ENCODE measurements at regions not wholly inside any gene's neighbourhood (a gene's known extent, or its start where the extent isn't known, plus 50 kb on each side); places are given as distances from the start of the nearest gene placed in this dataset.
"Not testable (repeated sequence)": the region's sequence is repeated elsewhere in the genome, so short reads cannot be mapped to it uniquely, and the experiment has no call there.

DNA sequence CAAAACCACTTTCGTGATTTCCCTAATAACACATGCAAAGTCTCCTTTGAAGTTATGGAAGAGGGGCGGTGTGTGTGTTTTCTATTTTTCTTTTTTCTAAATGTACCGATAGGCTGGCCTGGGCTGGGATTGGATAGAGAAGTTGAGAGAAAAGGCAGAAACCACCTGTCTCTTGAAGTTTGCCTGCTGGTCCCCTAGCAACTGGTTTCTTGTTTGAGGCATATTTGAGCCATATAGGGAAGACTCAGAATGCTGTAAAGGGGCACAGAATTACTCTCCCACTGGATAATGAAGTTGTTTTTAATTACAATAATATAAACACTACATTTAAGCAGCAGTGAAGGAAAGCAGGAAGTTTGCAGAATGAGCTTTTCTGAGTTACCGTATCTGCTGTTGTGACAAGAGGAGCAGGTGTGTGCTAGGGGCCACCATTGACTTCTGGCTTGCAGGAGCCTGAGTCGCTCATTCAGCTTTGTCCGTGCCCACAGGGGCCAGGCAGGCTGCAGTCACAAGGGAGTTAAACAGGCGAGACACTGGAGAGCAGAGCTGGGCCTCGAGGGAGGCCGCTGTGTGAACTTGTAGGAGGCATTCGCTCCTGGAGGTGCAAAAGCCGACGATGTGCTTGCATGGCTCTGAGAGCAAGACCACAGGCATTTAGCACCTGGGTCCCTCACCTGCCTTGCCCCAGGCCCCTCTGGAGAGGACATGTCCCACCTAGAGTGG lies 173.8 kb upstream of the RGS6 start:
- DNase-seq, result no peak

DNA sequence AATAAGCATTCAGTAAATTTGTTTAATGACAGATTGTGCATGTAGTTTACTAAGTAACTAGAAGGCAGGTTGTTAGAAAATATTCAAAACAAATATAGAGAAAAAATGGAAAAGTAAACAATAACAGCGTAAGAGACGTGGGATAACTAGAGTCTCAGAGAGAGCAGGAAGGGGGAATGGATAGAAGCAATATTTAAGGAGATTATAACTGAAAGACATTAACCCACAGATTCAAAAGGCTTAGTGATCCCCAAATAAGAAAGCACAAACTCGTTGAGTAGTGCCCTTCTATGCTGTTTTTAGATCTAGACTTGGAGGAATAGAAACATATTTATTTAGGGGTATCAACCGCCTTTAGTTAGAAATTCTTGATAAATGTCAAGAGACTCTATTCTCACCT lies 169.7 kb upstream of the RGS6 start:
- no peak for DNase-seq

DNA sequence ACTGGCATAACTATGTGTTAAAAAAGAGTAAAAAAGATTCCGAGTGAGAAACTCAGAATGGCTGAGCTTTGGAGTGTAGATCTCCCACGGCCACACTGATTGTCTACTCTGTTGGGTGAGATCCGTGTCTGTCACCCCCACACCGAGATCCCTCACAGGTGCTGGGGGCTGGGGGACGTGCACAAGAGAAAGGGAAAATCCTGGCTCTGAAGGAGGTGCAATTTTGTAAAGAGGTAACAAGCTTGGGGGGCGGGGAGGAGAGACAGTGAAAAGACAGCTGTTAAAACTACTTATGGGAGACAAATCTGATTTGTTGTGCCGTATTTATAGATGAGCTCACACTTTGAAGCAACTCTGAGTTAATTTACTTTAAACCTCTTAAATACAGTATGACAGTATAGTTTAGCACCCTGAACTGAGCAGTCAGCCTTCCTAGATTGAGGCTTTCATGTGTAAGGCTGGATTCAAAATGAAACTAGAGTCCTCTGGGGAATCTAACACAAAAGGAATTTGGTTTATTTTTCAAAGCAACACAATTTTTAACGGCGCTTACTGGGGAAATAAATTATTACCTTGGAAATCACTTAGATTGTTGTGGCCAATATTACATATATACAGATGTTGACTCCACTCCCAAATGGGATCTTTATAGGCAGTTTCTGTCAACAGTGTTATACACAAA lies 167.4 kb upstream of the RGS6 start:
- no peak for DNase-seq

DNA sequence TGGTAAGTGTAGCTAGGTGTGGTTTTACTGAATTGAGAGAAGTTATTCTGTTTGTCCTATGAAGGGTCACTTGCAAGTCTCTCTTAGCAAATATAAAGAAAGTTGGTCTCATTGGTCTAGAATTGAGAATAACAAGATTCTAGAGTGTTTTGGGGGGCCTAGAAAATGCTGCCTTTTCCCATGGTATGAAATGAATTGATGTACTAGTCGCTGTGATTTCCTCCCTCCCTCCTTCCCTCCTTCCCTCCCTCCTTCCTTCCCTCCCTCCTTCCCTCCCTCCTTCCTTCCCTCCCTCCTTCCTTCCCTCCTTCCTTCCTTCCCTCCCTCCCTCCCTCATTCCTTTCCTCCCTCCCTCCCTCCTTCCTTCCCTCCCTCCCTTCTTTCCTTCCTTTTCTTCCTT lies 166.7 kb upstream of the RGS6 start:
- no peak for DNase-seq

DNA sequence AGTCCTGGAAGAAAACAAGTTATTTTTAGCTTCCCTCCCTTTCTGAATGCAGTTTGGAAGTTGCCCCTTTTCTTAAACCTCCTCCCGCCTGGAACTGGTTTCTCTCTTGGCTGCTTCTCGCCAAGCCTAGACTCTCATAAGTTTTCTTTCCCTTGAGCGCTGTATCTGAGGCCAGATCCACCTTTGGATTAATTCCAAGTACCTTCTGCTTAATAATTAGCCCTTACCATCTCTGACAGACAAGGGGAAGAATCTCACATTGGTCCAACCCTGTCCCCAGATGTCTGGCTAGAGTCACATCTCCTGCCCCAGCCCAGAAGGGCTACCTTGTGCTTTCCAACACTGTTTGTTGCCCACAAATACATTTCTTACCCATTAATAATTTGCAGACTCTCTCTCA lies 161.8 kb upstream of the RGS6 start:
- no peak for DNase-seq

DNA sequence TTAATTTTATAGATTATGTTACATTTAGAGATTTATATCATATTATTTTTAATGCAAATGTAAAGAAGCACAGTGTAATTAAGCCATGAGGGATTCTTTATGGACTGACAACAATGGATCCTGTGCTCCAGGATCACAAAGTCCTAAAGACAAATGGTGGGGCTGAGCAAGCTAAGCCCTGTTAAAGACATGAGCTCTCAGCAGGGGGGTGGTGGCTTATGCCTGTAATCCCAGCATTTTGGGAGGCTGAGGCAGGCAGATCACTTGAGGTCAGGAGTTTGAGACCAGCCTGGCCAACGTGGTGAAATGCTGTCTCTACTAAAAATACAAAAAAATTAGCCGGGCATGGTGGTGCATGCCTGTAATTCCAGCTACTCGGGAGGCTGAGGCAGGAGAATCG lies 160.8 kb upstream of the RGS6 start:
- DNase-seq, result not testable (repeated sequence)

DNA sequence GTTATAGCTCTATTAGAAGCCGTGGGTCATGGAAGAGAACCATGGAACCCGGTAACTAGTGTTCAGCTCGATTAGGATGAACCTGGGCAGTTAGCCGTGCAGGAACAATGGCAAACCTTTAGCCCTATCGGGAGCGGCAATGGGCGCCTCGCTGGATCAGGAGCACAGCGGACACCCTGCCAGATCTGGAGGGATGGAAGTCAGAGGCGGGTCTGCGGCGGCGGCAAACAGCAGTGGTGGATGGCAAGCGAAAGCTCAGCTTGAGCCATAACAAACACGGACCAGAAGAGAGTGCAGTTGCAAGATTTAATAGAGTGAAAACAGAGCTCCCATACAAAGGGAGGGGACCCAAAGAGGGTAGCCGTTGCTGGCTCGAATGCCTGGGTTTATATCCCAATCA lies 160.2 kb upstream of the RGS6 start:
- not testable (repeated sequence) for DNase-seq

DNA sequence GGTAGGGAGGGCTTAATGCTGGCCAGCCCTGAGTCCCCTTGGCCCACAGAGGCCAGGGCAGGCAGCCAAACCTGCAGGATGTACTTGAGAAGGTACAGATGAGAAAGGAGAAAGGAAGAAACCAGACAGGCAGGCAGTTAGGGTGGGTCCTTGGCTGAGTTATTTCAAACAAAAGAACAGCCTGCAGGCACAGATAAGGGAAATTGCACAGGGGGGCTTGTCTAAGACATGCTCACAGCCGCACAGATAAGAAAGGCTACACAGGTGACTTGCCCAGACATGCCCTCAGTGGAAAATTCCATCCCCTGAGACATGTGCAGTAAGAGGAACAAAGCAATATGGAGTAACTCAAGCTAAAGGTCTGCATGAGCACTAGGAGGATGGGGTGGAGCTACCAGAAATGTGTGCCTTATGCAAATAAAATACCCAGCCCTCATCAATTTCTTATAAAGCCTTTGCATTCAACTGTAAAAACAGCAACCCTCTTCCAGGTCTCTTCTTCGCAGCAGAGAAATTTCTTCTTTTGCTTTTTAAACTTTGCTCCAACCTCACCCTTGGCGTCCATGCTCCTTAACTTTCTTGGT lies 158.2 kb upstream of the RGS6 start:
- no peak for DNase-seq

DNA sequence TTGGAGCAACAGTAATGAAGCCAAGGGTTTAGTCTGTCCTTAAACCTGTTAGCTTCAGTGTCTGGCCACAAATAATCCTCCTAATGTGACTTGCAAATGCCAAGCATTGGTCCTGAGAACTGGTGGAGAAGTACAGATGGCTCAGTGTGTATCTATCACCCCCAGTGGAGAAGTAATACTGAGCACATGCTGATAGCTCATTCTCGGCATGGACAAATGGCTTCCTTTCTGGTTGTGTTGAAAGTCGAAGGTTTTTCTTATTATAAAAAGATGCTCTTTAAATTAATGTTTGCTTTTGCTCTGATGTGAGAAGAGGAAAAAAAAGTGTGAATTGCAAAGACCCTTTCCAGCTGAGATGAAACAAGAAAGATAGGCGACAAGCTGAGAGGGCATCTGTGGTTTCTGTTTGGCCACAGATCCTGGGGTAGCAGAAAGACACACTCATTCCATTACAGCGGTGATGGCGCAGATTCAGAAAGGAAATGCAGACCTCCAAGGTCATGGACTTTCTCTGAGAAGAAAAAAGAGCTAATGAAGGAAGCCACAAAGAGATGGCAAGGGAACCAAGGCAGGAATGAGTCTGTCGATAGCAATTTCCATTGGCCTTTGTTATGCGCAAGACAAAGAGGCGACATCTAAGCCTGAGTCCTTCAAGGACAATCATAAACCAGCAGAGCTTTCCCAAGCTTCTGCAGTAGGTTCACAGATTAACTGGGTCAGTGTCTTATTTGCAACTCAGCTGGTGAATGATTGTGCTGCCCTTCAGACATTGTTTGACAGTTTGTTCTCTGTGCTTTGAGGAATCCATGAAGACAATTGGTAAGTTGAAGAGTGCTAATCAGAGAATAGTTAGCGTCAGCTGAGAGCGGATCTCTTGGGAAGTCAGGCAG lies 155.5 kb upstream of the RGS6 start:
- no peak for DNase-seq

DNA sequence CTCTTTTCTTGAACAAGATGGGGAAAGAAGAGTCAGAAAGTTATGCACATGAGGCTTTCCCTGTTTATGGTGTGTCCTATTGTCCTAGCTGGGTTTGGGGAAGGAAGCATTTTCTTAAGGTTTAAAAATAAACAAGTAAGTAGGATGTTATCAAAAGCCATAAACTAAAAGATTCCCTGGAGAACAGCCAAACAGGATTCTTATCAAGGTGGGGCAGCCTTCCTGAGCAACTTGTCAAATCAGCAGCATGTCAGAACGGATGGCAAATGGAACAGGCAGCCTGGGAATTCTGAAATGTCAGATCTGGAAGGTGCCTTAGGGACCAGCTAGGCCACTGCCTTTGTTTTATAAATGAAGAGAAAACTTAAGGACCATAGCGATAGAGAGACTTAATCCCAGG lies 152.2 kb upstream of the RGS6 start:
- no peak for DNase-seq

DNA sequence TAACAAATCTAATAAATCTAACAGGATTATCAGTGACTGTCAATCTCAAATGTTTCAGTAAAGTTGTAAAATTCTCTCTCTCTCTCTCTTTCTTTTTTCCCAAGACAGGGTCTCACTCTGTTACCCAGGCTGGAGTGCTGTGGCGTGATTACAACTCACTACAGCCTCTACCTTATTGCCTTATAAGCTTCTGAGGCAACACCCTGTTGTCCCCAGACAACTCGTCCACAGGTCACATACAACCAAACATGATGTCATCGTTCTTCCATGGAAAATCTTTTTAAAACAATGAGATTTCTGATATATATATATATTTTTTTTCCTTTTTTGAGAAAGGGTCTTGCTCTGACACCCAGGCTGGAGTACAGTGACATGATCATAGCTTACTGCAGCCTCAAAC lies 151.4 kb upstream of the RGS6 start:
- no peak for DNase-seq

DNA sequence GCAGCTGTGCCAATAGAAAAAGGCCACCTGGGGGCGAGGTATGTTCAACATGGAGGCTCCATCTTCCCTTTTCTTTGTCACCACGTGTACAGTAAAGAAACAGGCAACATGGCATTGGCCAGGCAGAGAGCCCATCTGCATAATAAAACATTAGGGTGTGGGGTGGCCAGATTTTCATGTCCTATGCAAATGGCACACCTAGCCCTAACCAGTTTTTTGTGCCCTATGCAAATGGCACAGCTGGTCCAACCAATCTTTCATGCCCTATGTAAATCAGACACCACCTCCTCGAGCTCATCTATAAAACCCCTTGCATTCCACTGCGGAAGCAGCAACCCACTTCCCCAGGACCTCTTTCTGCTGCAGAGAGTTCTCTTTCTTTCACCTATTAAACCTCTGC lies 149.1 kb upstream of the RGS6 start:
- DNase-seq, result no peak

DNA sequence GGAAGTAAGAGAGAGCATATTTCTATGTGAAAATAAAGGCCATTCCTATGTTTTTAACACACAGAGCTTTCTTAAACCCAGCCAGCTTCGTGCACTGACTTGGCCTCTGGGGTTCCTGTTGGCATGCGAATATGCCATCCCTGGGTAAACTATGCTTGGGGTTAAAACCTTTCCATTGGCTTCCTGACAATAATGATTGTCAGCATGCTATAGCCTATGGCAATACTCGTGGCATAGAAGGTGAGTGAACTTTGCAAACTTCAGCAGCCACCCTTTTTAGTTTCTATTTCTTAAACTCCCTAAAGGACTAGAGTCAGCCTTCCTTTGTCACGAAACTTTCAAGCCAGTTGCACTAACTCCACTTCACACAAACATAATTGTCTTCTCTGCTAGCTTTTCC lies 148.4 kb upstream of the RGS6 start:
- DNase-seq, result no peak

DNA sequence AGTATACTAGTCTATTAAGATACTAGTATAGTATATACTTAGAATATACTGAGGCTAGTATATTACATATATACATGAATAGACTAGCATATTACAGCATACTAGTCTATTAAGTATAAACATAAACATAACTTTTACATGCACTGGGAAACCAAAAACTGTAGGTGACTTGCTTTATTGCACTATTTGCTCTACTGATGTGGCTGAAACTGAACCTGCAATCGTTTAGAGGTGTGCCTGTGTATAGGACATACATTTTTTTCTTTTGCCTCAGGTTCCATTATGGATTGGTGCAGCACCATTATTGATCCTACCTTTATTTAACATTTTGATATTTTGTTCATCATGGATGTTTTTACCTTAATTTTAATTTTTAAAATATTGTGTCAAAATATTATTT lies 143.2 kb upstream of the RGS6 start:
- DNase-seq, result no peak

DNA sequence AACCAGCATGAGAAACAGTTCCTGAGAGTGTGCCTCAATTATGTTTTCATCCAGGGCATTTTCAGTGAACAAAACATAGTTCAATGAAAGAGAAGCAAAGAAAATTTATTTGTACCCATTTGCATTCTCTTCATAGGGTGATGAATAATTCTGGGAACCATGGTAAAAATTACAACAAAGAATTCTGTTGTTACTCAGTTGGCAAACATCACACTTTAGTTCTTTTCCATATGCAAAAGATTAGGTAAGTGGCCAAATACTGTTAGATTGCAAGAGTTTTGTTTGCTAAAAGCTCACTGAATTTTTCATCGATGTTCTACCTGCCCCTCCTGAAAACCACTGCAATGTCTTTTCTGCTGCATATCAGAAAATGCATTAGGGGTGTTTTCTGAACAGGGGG lies 132.4 kb upstream of the RGS6 start:
- DNase-seq, result no peak

DNA sequence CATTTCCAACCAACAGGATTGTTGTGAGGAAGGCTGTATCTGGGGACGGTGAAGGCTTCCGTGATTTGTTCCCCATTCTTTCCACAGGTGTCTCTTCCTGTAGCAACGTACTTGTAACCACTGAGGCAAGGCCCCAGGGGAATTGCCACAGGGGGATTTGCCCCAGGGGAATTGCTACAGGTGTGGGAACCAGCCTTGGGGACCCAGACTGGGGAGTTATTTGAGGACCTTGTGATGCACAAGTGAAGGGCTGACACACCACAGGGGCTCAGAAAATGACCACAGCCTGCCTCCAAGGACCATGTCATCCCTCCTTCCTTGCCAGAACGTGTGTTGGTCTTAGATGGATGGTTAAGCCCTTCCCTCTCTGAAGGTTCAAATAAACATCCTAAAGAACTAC lies 131.4 kb upstream of the RGS6 start:
- DNase-seq, result no peak

DNA sequence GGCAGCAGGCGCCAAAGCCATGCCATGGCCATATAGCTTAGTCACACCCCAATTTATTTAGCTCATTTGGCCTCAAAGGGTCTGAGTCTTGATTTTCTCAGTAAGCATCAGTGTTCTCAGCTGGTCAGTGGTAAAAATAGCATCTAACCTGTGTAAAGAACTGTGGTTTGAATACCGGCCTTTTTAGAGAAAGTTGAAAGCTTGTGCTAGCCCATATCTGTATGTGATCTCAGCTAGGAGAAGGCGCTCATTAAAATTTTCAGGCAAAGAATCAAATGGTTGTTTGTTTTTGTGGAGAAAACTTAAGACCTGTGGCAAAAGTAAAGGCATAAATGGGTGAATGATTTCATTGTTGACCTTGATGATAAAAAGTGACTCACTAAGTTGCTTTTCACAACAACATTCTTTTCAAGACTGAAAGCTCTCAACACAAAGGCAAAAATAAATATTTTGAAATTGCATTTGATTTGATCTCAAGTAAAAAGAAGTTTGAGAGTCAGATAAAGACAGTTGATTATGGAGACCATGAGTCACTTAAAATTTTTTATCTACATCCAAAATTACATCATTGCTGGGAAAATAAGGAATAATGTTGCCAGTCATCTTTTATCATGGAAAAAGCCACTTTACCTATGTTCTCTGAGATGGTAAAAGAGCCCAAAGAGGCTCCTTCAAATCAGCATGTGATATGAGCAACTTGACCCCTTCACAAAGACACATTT lies 128.5 kb upstream of the RGS6 start:
- DNase-seq, result no peak

DNA sequence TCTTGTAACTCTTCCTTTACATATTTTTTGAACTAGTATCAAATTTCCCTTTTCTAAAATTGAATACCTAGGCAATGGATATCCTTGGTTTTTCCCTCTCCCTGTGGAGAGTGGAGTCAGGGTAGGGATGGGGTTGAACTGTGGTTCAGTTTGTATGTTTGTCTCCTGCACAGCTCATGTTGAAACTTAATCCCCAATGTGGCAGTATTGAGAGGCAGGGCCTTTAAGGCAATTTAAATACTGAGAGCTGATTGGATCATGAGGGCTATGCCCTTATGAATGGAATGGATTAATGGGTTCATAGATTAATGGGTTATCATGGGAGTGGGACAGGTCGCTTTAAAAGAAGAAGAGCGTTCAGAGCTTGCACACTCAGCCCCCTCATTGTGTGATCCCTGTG lies 127.2 kb upstream of the RGS6 start:
- DNase-seq, result no peak

DNA sequence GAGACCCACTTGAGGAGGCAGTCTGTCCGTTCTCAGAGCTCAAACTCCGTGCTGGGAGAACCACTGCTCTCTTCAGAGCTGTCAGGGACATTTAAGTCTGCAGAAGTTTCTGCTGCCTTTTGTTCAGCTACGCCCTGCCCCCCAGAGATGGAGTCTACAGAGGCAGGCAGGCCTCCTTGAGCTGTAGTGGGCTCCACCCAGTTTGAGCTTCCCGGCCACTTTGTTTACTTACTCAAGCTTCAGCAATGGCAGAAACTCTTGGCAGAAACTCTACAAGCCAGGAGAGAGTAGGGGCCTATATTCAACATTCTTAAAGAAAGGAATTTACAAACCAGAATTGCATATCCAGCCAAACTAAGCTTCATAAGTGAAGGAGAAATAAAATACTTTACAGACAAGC lies 125.2 kb upstream of the RGS6 start:
- not testable (repeated sequence) for DNase-seq

DNA sequence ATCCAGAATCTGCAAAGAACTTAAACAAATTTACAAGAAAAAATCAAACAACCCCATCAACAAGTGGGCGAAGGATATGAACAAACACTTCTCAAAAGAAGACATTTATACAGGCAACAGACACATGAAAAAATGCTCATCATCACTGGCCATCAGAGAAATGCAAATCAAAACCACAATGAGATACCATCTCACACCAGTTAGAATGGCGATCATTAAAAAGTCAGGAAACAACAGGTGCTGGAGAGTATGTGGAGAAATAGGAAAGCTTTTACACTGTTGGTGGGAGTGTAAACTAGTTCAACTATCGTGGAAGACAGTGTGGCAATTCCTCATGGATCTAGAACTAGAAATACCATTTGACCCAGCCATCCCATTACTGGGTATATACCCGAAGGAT lies 121.4 kb upstream of the RGS6 start:
- DNase-seq, result not testable (repeated sequence)

DNA sequence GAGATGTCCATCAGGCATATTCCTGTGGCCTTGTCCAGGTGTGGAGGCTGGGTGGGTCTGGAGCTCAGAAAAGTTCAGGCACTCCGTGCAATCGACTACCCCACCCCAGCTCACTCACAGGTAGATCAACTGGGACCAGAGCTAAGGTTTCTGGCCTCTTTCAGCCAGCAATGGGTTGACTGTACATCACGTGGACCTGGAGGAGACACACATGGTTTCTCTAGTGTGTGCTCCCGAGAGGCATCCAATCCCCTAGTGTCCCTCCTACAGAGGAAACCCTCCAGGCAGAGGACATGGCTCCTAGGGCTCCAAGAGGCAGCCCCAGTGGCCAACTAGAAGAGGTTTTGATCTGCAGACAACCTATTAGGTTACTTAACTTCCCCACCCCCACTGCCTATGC lies 119.5 kb upstream of the RGS6 start:
- no peak for DNase-seq

DNA sequence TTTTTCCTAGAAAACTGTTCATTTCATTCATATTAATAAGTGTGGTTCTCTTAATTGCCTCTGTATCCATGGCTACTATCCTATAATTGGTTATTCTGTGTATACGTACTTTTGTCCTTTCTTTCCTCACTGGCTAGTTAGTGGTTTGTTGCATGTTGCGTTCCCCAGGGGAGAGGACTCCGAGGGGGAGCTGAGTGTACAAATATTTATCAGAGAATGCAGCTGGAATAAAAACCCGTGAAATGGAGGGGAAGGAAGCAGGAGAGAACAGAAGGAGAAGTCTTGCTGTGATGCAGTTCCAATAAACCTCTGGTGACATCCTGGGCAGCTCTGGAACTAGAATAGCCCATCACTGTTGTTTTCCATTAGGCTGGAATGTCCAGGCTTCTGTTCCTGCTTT lies 117.1 kb upstream of the RGS6 start:
- DNase-seq, result no peak

DNA sequence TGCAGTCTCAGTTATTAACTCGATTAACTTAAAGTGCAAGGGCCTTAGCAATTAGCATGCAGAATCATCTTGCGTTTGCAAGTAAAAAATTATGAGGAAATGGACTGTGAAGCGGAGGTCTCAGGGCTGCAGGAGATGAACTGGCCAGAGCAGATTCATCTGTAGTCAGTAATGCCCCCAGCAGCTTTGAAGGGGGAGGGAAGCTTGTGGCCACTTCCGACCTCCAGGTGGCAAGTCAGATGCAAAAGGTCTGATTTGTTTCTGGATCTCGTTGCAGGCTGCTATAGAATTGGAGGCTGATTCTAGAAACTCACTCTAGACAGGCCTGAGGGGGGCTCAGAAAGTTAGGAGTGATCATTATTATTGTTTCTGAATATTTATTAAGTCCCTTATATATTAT lies 107.4 kb upstream of the RGS6 start:
- no peak for DNase-seq

Data from DMS79 treated with DMSO at 0.1 percent for 48 hours (cell line).